ENCODE measurements at regions not wholly inside any gene's neighbourhood (a gene's known extent, or its start where the extent isn't known, plus 50 kb on each side); places are given as distances from the start of the nearest gene placed in this dataset.

GRCh38 chr7:83290211-83290610 is 127.5 kb upstream of the PCLO start:
- no TSS peak for BruUV-seq (replicated peaks)
- CTCF ChIA-PET: no interaction called here
- DNase-seq: no peak
- Histone ChIP-seq H3K27ac (ENCODE audit: low read length) (no peak overlapping the region), H2AFZ (ENCODE audit: low read length) (no peak overlapping the region), H3K4me1 (ENCODE audit: insufficient read depth, low read length) (no peaks in the 10 kb centered on the region), H3K79me2 (ENCODE audit: low read length) (no peaks in the 10 kb centered on the region), H4K20me1 (ENCODE audit: low read length) (no peaks in the 10 kb centered on the region), H3K9me2 (replicated peaks; ENCODE audit: low read length) (no peaks in the 10 kb centered on the region), H3K9me3 (ENCODE audit: low read length) (no peaks in the 10 kb centered on the region), H3K4me2 (ENCODE audit: low read length) (no peak overlapping the region), H3F3A (ENCODE audit: low read length, unreplicated experiment) (no peaks in the 10 kb centered on the region), H3K4me3 (ENCODE audit: low read length) (no peak overlapping the region), H3K36me3 (ENCODE audit: low read depth, low read length) (no peaks in the 10 kb centered on the region), H3K27me3 (ENCODE audit: low read length) (peaks cover 14% of the 10 kb centered on the region), H3K9ac (ENCODE audit: low read length) (no peak overlapping the region)
- intact Hi-C loops (cut with micrococcal nuclease): no loop called here
- POLR2A ChIA-PET (ENCODE audit: unreplicated experiment): no interaction called here
- ATAC-seq: no peak
- TF ChIP-seq EZH2 (IDR thresholded peaks at IDR 0.05; ENCODE audit: low read length, unreplicated experiment): no peak
- TF ChIP-seq CTCF (conservative IDR thresholded peaks at IDR 0.05; ENCODE audit: low read depth, low read length): no peak
- no peak for TF ChIP-seq EZH2phosphoT487 (IDR thresholded peaks at IDR 0.05; ENCODE audit: borderline replicate concordance, low read length)

- H2AFZ ChIP-seq (ENCODE audit: low read length): no peak overlapping the region
- POLR2A ChIA-PET (ENCODE audit: unreplicated experiment): interaction anchor here (0.6 kb wide), 1 partner anchor 32 kb away, joined by 5 read pairs; no protein-coding TSS in a partner anchor
Observed at GRCh38 chr7:83289419-83289993, 126.8 kb upstream of the PCLO start.

More at GRCh38 chr7:83289419-83289993, 126.8 kb upstream of the PCLO start:
- peaks cover 14% of the 10 kb centered on the region for H3K27me3 ChIP-seq (ENCODE audit: low read length)
- H3F3A ChIP-seq (ENCODE audit: low read length, unreplicated experiment): no peaks in the 10 kb centered on the region
- DNase-seq (no peak), ATAC-seq (no peak)
- no peak overlapping the region for H3K9ac ChIP-seq (ENCODE audit: low read length)
- no peak for TF ChIP-seq CTCF (conservative IDR thresholded peaks at IDR 0.05; ENCODE audit: low read depth, low read length)
- no peak for TF ChIP-seq EZH2 (IDR thresholded peaks at IDR 0.05; ENCODE audit: low read length, unreplicated experiment)
- no peak for TF ChIP-seq EZH2phosphoT487 (IDR thresholded peaks at IDR 0.05; ENCODE audit: borderline replicate concordance, low read length)
- H3K36me3 ChIP-seq (ENCODE audit: low read depth, low read length): no peaks in the 10 kb centered on the region
- H3K9me2 ChIP-seq (replicated peaks; ENCODE audit: low read length): no peaks in the 10 kb centered on the region
- H3K4me1 ChIP-seq (ENCODE audit: insufficient read depth, low read length): no peaks in the 10 kb centered on the region
- H4K20me1 ChIP-seq (ENCODE audit: low read length): no peaks in the 10 kb centered on the region
- H3K4me2 ChIP-seq (ENCODE audit: low read length): no peak overlapping the region
- H3K9me3 ChIP-seq (ENCODE audit: low read length): no peaks in the 10 kb centered on the region
- H3K79me2 ChIP-seq (ENCODE audit: low read length): no peaks in the 10 kb centered on the region
- H3K4me3 ChIP-seq (ENCODE audit: low read length): no peak overlapping the region
- CTCF ChIA-PET: no interaction called here
- BruUV-seq (replicated peaks): no TSS peak
- no peak overlapping the region for H3K27ac ChIP-seq (ENCODE audit: low read length)
- intact Hi-C loops (cut with micrococcal nuclease): no loop called here
